HL-60 (cell line): ENCODE measurements at regions not wholly inside any gene's neighbourhood (a gene's known extent, or its start where the extent isn't known, plus 50 kb on each side); places are given as distances from the start of the nearest gene placed in this dataset.

Experiments
- DNase-seq, 2 experiments: peaks; one replicate each; pipeline ENCODE4 v3.0.0-alpha.2; 2010 to 2020; ENCODE audit warnings: low read depth in 1 of 2, low spot score in 1 of 2
- H3K27ac ChIP-seq: fragments of 250-450 bp; sonication (Bioruptor Pico); replicated peaks from 2 replicates; pipeline ENCODE4 v1.5.1; 2020; ENCODE audit warnings: mild to moderate bottlenecking, moderate library complexity
- H3K27me3 ChIP-seq: fragments of 250-450 bp; sonication (Bioruptor Pico); 2 replicates; pipeline ENCODE4 v1.5.1; 2021; ENCODE audit warnings: mild to moderate bottlenecking, moderate library complexity; ENCODE audit not compliant: insufficient read depth, poor library complexity, severe bottlenecking
- H3K4me3 ChIP-seq: replicated peaks from 2 replicates; pipeline ENCODE4 v1.5.1; 2011; ENCODE audit warnings: mild to moderate bottlenecking, control low read depth, low read length; ENCODE audit not compliant: insufficient read depth
- GABPA ChIP-seq: IDR thresholded peaks from 2 replicates; pipeline ENCODE4 v1.6.1; 2012; ENCODE audit warnings: low read depth
- POLR2AphosphoS5 ChIP-seq: IDR thresholded peaks from 2 replicates; pipeline ENCODE4 v1.6.1; 2012; ENCODE audit warnings: low read depth
- SPI1 ChIP-seq: IDR thresholded peaks from 2 replicates; pipeline ENCODE4 v1.6.1; 2012; ENCODE audit warnings: low read depth, mild to moderate bottlenecking, borderline replicate concordance
- TF ChIP-seq, protein P1 (sequence below): IDR thresholded peaks from one replicate; pipeline ENCODE4 v1.5.1; 2011; ENCODE audit warnings: low read length, control low read depth, inconsistent platforms; ENCODE audit not compliant: insufficient read depth
- TF ChIP-seq, protein P2 (sequence below): IDR thresholded peaks from 2 replicates; pipeline ENCODE4 v1.6.1; 2012; ENCODE audit warnings: low read depth; ENCODE audit not compliant: insufficient replicate concordance

DNA sequence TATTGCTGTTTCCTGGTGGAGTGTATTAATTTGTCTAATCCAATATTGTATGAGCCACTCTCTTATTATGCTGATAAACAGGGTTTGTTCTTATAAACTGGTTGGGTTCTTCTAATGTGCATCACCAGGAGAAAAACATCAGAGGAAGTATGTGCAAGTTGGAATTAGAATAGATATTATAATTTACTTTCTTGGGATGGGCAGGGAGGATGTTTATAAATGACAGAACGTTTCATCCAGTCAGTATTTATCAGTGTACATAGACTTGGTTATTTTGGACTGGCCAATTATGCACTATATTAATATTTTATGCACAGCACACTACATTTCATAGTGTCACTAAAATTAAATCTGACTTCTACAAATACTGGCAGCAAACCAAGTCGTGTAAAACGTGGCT lies 495.8 kb downstream of the PSAT1 start:
- no peak overlapping the region for H3K4me3 ChIP-seq
- no peak for TF ChIP-seq SPI1
- no peak for TF ChIP-seq POLR2AphosphoS5
- TF ChIP-seq, protein P1, sequence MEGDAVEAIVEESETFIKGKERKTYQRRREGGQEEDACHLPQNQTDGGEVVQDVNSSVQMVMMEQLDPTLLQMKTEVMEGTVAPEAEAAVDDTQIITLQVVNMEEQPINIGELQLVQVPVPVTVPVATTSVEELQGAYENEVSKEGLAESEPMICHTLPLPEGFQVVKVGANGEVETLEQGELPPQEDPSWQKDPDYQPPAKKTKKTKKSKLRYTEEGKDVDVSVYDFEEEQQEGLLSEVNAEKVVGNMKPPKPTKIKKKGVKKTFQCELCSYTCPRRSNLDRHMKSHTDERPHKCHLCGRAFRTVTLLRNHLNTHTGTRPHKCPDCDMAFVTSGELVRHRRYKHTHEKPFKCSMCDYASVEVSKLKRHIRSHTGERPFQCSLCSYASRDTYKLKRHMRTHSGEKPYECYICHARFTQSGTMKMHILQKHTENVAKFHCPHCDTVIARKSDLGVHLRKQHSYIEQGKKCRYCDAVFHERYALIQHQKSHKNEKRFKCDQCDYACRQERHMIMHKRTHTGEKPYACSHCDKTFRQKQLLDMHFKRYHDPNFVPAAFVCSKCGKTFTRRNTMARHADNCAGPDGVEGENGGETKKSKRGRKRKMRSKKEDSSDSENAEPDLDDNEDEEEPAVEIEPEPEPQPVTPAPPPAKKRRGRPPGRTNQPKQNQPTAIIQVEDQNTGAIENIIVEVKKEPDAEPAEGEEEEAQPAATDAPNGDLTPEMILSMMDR: no peak
- TF ChIP-seq, protein P2, sequence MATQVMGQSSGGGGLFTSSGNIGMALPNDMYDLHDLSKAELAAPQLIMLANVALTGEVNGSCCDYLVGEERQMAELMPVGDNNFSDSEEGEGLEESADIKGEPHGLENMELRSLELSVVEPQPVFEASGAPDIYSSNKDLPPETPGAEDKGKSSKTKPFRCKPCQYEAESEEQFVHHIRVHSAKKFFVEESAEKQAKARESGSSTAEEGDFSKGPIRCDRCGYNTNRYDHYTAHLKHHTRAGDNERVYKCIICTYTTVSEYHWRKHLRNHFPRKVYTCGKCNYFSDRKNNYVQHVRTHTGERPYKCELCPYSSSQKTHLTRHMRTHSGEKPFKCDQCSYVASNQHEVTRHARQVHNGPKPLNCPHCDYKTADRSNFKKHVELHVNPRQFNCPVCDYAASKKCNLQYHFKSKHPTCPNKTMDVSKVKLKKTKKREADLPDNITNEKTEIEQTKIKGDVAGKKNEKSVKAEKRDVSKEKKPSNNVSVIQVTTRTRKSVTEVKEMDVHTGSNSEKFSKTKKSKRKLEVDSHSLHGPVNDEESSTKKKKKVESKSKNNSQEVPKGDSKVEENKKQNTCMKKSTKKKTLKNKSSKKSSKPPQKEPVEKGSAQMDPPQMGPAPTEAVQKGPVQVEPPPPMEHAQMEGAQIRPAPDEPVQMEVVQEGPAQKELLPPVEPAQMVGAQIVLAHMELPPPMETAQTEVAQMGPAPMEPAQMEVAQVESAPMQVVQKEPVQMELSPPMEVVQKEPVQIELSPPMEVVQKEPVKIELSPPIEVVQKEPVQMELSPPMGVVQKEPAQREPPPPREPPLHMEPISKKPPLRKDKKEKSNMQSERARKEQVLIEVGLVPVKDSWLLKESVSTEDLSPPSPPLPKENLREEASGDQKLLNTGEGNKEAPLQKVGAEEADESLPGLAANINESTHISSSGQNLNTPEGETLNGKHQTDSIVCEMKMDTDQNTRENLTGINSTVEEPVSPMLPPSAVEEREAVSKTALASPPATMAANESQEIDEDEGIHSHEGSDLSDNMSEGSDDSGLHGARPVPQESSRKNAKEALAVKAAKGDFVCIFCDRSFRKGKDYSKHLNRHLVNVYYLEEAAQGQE: no peak
- TF ChIP-seq GABPA: no peak
- H3K27ac ChIP-seq: no peak overlapping the region
- DNase-seq: no peak
- H3K27me3 ChIP-seq: no peaks in the 10 kb centered on the region

DNA sequence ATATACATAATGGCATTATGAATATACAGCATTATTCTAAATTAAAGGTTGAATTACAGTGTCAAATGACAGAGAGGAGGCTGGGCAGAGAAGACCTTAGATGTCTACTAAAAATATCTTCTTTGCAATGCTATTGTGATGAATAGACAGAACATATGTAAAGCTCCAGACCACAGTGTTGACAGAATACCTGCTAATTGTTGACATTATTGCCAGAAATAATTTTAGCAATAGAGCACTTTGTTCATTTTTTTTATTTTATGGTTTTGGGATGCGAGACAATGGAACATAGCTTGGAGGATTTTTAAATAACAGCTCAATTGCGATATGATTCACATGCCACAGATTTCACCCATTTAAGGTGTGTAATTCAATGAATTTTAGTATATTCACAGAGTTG lies 508.8 kb downstream of the PSAT1 start:
- no peak for DNase-seq
- no peaks in the 10 kb centered on the region for H3K27me3 ChIP-seq
- H3K4me3 ChIP-seq: no peak overlapping the region
- TF ChIP-seq GABPA: no peak
- no peak for TF ChIP-seq SPI1
- TF ChIP-seq, protein P1: no peak
- TF ChIP-seq, protein P2: no peak
- TF ChIP-seq POLR2AphosphoS5: no peak
- no peak overlapping the region for H3K27ac ChIP-seq

DNA sequence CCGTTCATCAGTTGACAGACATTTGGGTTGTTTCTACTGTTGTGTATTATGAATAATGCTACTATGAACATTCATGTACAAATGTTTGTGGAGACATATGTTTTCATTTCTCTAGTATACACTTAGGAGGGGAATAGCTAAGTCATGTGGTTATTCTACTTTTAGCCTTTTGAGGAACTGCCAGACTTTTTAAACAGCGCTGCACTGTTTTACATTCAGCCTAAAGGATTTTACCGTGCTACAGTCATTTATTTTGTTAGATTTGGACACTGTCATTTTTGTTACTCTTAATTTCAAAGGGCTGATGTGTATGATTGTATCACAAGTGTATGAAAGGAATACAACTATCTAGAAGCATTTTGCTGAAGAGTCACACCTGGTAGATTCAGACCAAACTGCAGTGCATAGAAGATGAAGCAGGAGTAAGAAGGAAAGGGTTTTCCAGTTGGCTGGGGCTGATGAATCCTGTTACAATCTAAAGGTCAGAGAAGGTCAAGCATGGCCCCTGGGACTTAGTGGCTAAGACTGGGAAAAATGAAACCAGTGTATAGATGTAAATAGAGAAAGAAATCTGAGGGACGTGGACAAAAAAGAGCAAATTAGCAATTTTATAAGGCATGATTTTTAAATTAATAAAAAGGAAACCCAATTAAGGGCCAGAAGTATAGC lies 509.7 kb downstream of the PSAT1 start:
- DNase-seq: no peak
- TF ChIP-seq SPI1: peak; percentile 34
- TF ChIP-seq, protein P1: no peak

DNA sequence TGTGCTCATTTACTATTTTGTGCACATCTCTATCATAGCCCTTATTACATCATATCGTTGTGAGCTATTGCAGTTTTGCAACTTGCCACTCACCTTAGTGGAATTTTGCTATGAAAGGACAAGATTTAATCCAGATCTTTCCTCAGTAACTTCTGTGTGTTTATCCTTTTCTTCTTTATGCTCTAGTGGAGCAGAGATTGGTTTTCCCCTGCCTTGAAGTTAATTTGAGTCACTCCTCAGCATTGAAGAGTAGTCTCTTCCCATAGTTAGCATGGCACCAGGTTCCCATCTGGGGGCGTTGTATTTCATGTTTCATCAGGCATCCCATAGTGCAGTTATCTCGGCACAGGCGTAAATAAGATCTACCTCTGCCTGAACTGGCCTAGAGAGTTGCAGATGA lies 510.4 kb downstream of the PSAT1 start:
- H3K4me3 ChIP-seq: no peak overlapping the region
- no peak overlapping the region for H3K27ac ChIP-seq
- no peaks in the 10 kb centered on the region for H3K27me3 ChIP-seq
- DNase-seq: no peak
- TF ChIP-seq POLR2AphosphoS5 (no peak), SPI1 (no peak), GABPA (no peak)
- TF ChIP-seq, protein P2: no peak
- TF ChIP-seq, protein P1: no peak

More for the DNA sequence above, 509.7 kb downstream of the PSAT1 start:
- Histone ChIP-seq H3K4me3 (no peak overlapping the region), H3K27me3 (no peaks in the 10 kb centered on the region), H3K27ac (no peak overlapping the region)
